SK-N-SH treated with all-trans-retinoic acid at 6 μM for 48 hours (cell line): ENCODE measurements at regions not wholly inside any gene's neighbourhood (a gene's known extent, or its start where the extent isn't known, plus 50 kb on each side); places are given as distances from the start of the nearest gene placed in this dataset.

Experiments
- ATAC-seq: fragments of 200-7000 bp; cut with Tn5 transposase; 3 replicates; pipeline ENCODE4 v1.9.1; 2020; ENCODE audit warnings: mild to moderate bottlenecking, moderate library complexity
- ARNTL ChIP-seq: fragments of 450-650 bp; formaldehyde crosslinking; IDR thresholded peaks from 2 replicates; pipeline ENCODE4 v1.5.0; 2020; ENCODE audit warnings: low read depth, mild to moderate bottlenecking, moderate library complexity, borderline replicate concordance
- BACH2 ChIP-seq: fragments of 250-450 bp; sonication (Bioruptor Pico); IDR thresholded peaks from 2 replicates; pipeline ENCODE4 v1.9.0; 2021; ENCODE audit warnings: mild to moderate bottlenecking, borderline replicate concordance
- CSDC2 ChIP-seq: fragments of 250-450 bp; sonication (Bioruptor Pico); IDR thresholded peaks from 2 replicates; pipeline ENCODE4 v1.5.0; 2020; ENCODE audit warnings: mild to moderate bottlenecking, moderate library complexity
- ESRRG ChIP-seq: fragments of 250-450 bp; sonication (Bioruptor Pico); IDR thresholded peaks from 2 replicates; pipeline ENCODE4 v1.6.1; 2021; ENCODE audit warnings: mild to moderate bottlenecking
- GLIS3 ChIP-seq: fragments of 250-450 bp; sonication (Bioruptor Pico); IDR thresholded peaks from 2 replicates; pipeline ENCODE4 v1.5.0; 2020; ENCODE audit warnings: mild to moderate bottlenecking, moderate library complexity
- ISL1 ChIP-seq: fragments of 250-450 bp; sonication (Bioruptor Pico); IDR thresholded peaks from 2 replicates; pipeline ENCODE4 v2.1.2; 2022; ENCODE audit warnings: mild to moderate bottlenecking, moderate library complexity
- PPARA ChIP-seq: fragments of 250-450 bp; sonication (Bioruptor Pico); IDR thresholded peaks from 2 replicates; pipeline ENCODE4 v1.5.0; 2020; ENCODE audit warnings: mild to moderate bottlenecking, borderline replicate concordance
- RARB ChIP-seq: fragments of 250-450 bp; sonication (Bioruptor Pico); IDR thresholded peaks from 2 replicates; pipeline ENCODE4 v1.8.0; 2021; ENCODE audit warnings: mild to moderate bottlenecking, moderate library complexity
- SNAI2 ChIP-seq: fragments of 250-450 bp; sonication (Bioruptor Pico); IDR thresholded peaks from 2 replicates; pipeline ENCODE4 v1.5.0; 2020; ENCODE audit warnings: mild to moderate bottlenecking, moderate library complexity
- TCF4 ChIP-seq: fragments of 250-450 bp; sonication (Bioruptor Pico); IDR thresholded peaks from 2 replicates; pipeline ENCODE4 v1.8.0; 2021; ENCODE audit warnings: mild to moderate bottlenecking, moderate library complexity, borderline replicate concordance
- ZFP3 ChIP-seq: fragments of 250-450 bp; sonication (Bioruptor Pico); IDR thresholded peaks from 2 replicates; pipeline ENCODE4 v1.5.0; 2020; ENCODE audit warnings: mild to moderate bottlenecking, moderate library complexity
- ZNF565 ChIP-seq: fragments of 450-650 bp; formaldehyde crosslinking; conservative IDR thresholded peaks from 2 replicates; pipeline ENCODE4 v1.5.0; 2020; ENCODE audit warnings: low read depth, mild to moderate bottlenecking, moderate library complexity
- ZNF70 ChIP-seq: fragments of 450-650 bp; formaldehyde crosslinking; IDR thresholded peaks from 2 replicates; pipeline ENCODE4 v1.5.0; 2020; ENCODE audit warnings: mild to moderate bottlenecking, moderate library complexity
- ZNF8 ChIP-seq: fragments of 450-650 bp; formaldehyde crosslinking; IDR thresholded peaks from 2 replicates; pipeline ENCODE4 v1.5.0; 2020; ENCODE audit warnings: mild to moderate bottlenecking, moderate library complexity
- TF ChIP-seq, protein P1 (sequence below): fragments of 250-450 bp; sonication (Bioruptor Pico); IDR thresholded peaks from 2 replicates; pipeline ENCODE4 v1.5.0; 2020; ENCODE audit warnings: mild to moderate bottlenecking, moderate library complexity
- TF ChIP-seq, protein P2 (sequence below): fragments of 250-450 bp; sonication (Bioruptor Pico); IDR thresholded peaks from 2 replicates; pipeline ENCODE4 v1.8.0; 2020; ENCODE audit warnings: mild to moderate bottlenecking, moderate library complexity, borderline replicate concordance
- TF ChIP-seq, protein P3 (sequence below): fragments of 250-450 bp; sonication (Bioruptor Pico); IDR thresholded peaks from 2 replicates; pipeline ENCODE4 v1.5.1; 2020; ENCODE audit warnings: low read depth, mild to moderate bottlenecking, moderate library complexity
- TF ChIP-seq, protein P4 (sequence below): fragments of 250-450 bp; sonication (Bioruptor Pico); IDR thresholded peaks from 2 replicates; pipeline ENCODE4 v1.8.0; 2021; ENCODE audit warnings: low read depth, mild to moderate bottlenecking, moderate library complexity, borderline replicate concordance

DNA sequence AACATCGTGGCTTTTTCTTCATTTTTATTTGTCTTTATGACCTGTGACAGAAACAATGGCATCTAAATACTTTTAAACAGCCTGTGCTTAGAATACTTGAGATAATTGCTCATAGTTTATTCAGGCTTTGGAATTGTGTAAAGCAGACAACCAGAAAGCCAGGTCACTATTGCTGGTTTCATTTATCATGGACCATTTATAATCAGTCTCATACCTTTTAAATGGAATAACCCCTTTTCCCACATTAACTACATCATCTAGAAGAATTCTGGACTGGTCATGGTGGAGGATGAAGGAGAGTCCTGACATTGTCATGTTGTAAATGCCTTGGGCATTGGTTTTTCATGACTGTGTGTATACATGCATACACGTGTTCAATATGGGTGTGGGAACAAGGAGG lies 661.5 kb downstream of the EPM2A start:
- no peak for ATAC-seq
- TF ChIP-seq, protein P1, sequence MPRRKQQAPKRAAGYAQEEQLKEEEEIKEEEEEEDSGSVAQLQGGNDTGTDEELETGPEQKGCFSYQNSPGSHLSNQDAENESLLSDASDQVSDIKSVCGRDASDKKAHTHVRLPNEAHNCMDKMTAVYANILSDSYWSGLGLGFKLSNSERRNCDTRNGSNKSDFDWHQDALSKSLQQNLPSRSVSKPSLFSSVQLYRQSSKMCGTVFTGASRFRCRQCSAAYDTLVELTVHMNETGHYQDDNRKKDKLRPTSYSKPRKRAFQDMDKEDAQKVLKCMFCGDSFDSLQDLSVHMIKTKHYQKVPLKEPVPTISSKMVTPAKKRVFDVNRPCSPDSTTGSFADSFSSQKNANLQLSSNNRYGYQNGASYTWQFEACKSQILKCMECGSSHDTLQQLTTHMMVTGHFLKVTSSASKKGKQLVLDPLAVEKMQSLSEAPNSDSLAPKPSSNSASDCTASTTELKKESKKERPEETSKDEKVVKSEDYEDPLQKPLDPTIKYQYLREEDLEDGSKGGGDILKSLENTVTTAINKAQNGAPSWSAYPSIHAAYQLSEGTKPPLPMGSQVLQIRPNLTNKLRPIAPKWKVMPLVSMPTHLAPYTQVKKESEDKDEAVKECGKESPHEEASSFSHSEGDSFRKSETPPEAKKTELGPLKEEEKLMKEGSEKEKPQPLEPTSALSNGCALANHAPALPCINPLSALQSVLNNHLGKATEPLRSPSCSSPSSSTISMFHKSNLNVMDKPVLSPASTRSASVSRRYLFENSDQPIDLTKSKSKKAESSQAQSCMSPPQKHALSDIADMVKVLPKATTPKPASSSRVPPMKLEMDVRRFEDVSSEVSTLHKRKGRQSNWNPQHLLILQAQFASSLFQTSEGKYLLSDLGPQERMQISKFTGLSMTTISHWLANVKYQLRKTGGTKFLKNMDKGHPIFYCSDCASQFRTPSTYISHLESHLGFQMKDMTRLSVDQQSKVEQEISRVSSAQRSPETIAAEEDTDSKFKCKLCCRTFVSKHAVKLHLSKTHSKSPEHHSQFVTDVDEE: no peak
- TF ChIP-seq ZNF70 (CRISPR knock-in tag) (no peak), ESRRG (no peak), ZNF565 (no peak), CSDC2 (CRISPR knock-in tag) (no peak)
- TF ChIP-seq, protein P2, sequence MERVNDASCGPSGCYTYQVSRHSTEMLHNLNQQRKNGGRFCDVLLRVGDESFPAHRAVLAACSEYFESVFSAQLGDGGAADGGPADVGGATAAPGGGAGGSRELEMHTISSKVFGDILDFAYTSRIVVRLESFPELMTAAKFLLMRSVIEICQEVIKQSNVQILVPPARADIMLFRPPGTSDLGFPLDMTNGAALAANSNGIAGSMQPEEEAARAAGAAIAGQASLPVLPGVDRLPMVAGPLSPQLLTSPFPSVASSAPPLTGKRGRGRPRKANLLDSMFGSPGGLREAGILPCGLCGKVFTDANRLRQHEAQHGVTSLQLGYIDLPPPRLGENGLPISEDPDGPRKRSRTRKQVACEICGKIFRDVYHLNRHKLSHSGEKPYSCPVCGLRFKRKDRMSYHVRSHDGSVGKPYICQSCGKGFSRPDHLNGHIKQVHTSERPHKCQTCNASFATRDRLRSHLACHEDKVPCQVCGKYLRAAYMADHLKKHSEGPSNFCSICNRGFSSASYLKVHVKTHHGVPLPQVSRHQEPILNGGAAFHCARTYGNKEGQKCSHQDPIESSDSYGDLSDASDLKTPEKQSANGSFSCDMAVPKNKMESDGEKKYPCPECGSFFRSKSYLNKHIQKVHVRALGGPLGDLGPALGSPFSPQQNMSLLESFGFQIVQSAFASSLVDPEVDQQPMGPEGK: no peak

DNA sequence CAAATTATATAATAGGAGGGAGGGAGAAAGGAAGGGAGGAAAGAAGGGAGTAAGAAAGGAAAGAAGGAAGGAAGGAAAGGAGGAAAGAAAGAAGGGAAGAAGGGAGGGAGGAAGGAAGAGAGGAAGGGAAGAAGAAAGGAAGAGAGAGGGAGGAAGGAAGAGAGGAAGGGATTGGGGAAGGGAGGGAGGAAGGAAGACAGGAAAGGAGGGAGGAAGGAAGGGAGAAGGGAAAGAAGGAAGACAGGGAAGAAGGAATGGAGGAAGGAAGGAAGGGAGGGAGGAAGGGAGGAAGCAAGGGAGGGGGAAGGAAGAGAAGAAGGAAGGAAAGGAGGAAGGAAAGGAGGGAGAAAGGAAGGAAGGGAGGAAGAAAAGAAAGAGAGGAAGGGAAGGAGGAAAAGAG lies 660.5 kb downstream of the EPM2A start:
- TF ChIP-seq, protein P3, sequence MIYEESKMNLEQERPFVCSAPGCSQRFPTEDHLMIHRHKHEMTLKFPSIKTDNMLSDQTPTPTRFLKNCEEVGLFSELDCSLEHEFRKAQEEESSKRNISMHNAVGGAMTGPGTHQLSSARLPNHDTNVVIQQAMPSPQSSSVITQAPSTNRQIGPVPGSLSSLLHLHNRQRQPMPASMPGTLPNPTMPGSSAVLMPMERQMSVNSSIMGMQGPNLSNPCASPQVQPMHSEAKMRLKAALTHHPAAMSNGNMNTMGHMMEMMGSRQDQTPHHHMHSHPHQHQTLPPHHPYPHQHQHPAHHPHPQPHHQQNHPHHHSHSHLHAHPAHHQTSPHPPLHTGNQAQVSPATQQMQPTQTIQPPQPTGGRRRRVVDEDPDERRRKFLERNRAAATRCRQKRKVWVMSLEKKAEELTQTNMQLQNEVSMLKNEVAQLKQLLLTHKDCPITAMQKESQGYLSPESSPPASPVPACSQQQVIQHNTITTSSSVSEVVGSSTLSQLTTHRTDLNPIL (CRISPR knock-in tag): no peak
- TF ChIP-seq, protein P2: no peak
- TF ChIP-seq, protein P4, sequence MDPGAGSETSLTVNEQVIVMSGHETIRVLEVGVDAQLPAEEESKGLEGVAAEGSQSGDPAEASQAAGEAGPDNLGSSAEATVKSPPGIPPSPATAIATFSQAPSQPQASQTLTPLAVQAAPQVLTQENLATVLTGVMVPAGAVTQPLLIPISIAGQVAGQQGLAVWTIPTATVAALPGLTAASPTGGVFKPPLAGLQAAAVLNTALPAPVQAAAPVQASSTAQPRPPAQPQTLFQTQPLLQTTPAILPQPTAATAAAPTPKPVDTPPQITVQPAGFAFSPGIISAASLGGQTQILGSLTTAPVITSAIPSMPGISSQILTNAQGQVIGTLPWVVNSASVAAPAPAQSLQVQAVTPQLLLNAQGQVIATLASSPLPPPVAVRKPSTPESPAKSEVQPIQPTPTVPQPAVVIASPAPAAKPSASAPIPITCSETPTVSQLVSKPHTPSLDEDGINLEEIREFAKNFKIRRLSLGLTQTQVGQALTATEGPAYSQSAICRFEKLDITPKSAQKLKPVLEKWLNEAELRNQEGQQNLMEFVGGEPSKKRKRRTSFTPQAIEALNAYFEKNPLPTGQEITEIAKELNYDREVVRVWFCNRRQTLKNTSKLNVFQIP (CRISPR knock-in tag): no peak
- TF ChIP-seq ZNF70 (CRISPR knock-in tag) (no peak), GLIS3 (CRISPR knock-in tag) (no peak), ESRRG (no peak), PPARA (CRISPR knock-in tag) (no peak), SNAI2 (CRISPR knock-in tag) (no peak), CSDC2 (CRISPR knock-in tag) (no peak), TCF4 (CRISPR knock-in tag) (no peak), ISL1 (CRISPR knock-in tag) (no peak), ARNTL (no peak), BACH2 (no peak)
- TF ChIP-seq, all 23 proteins: peak for 0
- ATAC-seq: no peak

DNA sequence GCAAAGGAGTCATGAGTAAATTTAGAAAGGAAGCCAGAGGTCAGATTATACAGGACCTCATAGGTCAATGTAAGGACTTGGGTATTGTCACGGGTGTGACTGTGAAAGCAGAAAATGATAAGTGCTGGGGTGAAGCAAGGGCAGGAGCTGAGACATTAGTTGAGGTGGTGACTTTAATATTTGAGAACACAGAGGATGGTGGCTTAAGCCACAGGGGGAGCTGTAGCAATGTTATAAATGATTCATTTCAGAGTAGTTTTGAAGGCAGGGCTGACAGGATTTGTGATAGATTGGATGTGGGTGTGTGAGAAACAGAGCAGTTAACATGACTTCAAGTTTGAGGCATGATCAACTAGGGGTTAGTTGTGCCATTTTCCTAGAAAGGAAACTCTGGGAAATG lies 659.9 kb downstream of the EPM2A start:
- ATAC-seq: no peak

More for the DNA sequence above, 659.9 kb downstream of the EPM2A start:
- no peak for TF ChIP-seq ISL1 (CRISPR knock-in tag)
- no peak for TF ChIP-seq ARNTL
- TF ChIP-seq, protein P2: no peak
- TF ChIP-seq RARB (CRISPR knock-in tag): no peak
- TF ChIP-seq ZFP3 (CRISPR knock-in tag): no peak
- no peak for TF ChIP-seq ZNF70 (CRISPR knock-in tag)
- TF ChIP-seq, protein P1: no peak
- no peak for TF ChIP-seq ZNF8
- no peak for TF ChIP-seq PPARA (CRISPR knock-in tag)
